Pons (tissue), 1 donor: ENCODE measurements at regions not wholly inside any gene's neighbourhood (a gene's known extent, or its start where the extent isn't known, plus 50 kb on each side); places are given as distances from the start of the nearest gene placed in this dataset.

Experiments
- DNase-seq: peaks from one replicate; pipeline ENCODE4 v3.0.0-alpha.2; 2016; ENCODE audit warnings: low spot score

DNA sequence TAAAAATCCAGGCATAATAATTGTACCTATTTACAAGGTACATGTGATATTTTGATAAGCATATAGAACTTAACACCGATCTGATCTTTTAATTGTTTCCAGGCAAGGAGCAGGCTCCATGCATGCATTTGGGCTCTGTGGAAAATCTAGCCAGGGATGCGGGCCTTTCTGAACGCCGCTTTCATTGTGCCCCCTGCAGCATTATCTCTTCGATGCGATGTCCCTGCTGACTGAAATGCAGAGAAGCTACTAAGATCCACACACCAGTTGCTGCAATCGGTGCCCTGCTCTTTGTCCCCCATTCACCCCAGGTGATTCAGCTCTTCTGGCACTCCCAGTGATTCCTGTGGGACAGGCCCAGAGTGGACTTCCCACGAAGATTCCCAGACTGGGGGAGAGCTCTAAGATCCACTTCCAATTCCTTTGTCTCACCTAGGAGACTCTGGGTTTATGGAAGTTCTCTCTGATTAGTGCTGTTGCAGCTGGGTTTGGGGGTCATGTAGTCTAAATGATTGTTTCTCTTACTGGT is 254.3 kb upstream of the AGA start:
- DNase-seq = no peak

GRCh38 chr4:177699365-177700213 is 257.4 kb upstream of the AGA start:
- DNase-seq = no peak

GRCh38 chr4:177706916-177707315 is 264.7 kb upstream of the AGA start:
- DNase-seq = no peak

DNA sequence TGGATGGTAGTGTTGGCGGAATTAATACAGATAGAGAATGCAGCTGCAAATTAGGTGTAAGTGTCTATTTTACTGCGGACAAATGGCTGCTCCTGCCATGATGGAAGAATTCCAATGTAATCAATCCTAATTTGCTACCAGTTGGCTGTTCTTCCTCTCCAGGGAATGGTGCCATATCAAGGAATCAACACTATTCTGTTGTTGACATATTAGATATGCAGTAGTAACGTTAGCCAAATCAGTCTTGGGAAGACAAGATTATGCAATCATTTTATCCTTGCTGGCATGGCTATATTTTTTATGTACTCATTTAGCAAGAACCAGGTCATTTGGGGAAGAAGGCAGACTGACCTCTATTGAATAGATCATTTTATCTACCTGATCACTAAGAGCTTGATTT is 271.2 kb upstream of the AGA start:
- DNase-seq = no peak

DNA sequence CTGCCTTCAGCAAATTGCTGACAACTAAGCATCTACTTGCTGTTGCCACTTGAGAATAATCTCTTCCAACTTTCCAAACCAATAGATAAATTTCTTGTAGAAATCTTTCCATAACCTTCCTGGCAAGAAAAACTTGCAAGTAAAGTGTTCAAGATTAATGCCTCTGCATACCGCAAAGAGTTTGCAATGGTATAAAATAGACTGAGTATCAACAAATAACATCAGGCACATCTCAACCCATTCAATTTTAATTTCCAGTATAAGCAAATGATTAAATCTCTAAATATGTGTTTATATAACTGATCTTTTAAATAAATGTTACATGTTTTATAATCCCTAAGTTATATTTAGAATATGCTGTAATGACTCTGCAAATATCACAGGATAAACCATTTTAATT is 275.2 kb upstream of the AGA start:
- no peak for DNase-seq

DNA sequence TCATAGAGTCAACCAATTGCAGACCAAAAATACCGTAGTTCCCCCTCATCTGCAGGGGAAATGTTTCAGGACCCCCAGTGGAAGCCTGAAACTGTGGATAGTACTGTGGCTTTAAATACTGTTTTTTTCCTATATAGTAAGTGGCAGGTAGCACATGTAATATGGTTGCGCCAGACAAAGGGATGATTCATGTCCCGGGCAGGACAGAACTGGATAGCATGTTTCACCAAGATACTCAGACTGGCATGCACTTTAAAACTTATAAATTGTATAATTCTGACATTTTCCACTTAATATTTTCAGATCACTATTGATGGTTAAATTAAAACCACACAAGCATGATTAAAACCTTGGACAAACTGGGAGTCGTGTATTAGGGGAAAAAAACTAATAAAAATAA is 276.3 kb upstream of the AGA start:
- no peak for DNase-seq

- no peak for DNase-seq
These were observed 283.9 kb upstream of the AGA start for GRCh38 chr4:177726111-177726510.

DNA sequence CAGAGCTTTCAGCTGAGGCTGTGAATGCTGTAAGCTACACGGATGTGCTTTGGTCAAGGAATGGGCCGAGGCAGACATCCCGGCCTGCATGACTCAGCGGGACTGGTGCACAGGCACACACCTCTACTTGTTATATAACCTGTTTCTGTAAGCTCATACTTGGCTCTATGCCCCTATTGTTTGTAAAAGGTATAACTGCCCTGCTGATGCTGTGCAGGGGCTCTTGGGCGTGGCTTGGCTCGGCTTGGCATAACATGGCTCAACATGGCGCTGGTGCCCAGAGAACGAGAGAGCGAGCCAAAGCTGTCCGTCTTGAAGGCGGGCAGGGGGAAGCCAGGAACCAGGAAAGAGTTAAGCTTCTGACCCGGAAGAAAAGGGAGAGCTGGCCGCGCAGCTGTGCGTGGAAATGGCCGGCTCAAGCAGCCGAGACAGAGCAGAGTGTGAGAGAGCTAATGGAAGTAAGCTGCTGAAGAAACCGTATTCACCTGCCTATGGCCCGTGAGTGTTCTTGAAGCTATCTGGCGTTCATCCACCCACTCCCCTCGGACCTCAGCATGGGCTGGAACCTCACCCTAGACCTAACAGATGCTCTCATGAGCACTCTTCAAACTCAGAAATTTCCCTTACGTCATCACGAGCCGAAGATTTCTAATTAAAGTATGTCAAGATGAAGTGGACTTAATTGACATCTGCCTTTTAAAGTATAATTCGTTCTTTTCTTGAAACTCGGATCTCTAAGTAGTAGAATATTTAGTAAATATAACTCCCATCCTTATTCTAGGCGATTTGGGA is 286.3 kb upstream of the AGA start:
- no peak for DNase-seq

DNA sequence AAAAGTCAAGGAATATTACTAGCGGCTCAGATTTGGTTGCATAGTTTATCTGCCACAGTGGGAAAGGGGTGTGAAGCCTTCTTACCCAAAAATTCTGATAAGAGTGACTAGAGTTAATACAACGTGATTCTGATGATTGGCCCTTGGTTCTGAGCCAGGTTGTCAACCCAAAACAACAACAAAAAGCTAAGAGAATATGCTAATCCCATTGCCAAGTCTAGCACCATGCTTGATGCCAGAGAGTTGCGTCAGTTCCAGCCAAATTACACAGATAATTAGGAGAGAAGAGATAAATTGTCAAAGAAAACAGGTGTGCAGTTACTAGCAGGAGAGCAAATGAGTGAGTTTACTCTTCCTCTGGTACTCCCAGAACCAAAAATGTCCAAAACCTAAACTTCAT is 287.4 kb upstream of the AGA start:
- no peak for DNase-seq

GRCh38 chr4:177737387-177737940 is 295.2 kb upstream of the AGA start:
- no peak for DNase-seq

- no peak for DNase-seq
These were observed 298.3 kb upstream of the AGA start for GRCh38 chr4:177740563-177740962.

GRCh38 chr4:177759729-177760128 is 317.5 kb upstream of the AGA start:
- no peak for DNase-seq

DNA sequence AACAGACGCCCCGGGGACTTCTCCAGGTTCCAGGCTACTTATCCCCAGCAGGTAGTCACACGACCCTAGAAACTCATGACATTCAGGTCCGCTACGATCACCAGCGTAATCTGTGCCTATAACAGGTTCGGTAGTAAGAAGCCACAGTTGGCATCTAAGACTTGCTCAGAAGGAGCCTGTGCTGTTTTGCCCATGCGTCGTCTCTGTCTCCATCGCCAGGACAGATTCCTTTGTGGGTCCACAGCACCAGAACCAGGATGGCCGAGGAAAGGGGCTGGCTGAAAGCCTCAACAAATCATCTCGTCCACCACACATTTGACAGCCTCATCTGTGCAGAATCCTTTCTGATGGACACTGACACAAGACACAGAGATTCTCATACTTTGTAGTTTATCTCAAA is 319.5 kb upstream of the AGA start:
- DNase-seq = no peak

GRCh38 chr4:177769155-177769554 is 326.9 kb upstream of the AGA start:
- no peak for DNase-seq

DNA sequence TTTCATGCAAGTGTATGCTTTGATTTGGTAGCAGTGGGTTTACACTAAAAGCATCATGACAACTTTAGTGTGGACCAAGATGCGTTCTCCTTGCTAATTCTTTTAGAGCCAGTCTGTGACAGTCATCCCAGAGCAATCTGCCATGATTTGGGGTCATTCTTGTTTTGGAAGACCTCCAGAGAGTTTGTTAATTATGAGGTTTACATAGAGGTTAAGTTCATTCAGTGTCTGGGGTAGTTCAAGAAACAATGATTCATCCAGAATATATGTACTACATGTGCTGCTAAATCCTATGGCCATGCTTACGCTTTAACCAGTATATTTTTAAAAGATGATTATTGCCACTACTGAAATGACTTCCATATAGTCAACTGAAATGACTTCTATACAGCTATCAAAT is 328.5 kb upstream of the AGA start:
- no peak for DNase-seq

DNA sequence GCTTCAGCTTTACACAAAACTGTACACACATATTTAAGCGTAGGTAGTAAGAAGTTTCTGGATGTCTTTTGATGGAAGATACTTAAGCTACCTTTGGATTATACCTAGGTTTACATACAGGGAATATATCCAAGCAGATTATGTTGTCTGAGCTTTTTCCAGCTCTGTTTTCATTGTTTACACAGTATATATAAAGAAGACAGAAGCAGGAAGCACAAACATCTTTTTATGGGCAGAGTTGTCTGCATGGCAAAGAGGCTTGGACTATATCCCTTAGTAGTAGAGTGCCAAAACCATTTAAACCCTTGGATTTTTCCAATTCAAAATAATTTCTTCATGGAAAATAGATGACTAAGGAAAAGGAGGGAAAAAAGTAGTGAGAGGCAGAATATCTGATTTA is 329.4 kb upstream of the AGA start:
- no peak for DNase-seq

GRCh38 chr4:177778623-177779022 is 336.4 kb upstream of the AGA start:
- DNase-seq = no peak

DNA sequence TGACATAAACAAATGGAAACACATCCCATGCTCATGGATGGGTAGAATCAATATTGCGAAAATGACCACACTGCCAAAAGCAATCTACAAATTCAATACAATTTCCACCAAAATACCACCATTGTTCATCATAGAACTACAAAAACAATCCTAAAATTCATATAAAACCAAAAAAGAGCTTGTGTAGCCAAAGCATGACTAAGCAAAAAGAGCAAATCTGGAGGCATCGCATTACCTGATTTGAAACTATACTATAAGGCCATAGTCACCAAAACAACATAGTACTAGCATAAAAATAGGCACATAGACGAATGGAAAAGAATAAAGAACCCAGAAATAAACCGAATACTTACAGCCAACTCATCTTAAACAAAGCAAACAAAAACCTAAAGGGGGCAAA is 342.8 kb upstream of the AGA start:
- no peak for DNase-seq

GRCh38 chr4:177789610-177790009 is 347.4 kb upstream of the AGA start:
- DNase-seq = no peak

DNA sequence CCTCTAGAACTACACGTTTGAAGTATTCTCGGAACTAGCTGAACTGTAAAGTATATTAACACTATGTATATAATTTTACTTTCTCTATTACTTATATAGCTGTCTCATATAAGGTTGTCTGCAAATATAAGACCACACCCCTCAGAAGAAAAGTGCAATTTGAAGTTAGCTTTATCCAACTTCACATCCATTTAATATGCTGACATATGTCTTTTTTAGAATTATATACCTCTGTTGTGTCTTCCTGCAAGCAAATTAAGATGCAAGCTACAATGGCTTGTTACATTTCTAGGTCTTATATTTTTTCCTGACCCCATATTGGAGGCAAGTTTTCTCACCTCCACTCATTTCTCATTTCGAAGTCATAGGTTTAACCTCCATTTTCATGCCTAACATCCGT is 349.0 kb upstream of the AGA start:
- DNase-seq = no peak

DNA sequence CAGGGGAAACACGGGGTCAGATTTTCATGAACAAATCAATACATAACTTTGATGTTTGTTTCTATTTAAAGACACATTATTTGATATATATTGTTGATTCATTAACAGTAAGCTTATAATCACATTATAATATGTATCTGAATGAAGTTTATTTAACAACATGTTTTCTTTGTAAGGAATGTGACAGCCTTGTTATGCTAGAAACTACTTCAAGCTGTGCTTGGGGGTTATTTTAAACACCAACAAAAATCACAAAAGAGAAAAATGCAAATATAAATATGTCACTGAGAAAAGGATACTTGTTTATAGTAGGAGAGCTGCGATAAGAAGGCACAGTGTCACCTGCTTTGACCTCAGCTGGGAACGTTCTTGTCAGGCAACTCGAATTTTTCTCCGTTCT is 354.6 kb upstream of the AGA start:
- DNase-seq = no peak

DNA sequence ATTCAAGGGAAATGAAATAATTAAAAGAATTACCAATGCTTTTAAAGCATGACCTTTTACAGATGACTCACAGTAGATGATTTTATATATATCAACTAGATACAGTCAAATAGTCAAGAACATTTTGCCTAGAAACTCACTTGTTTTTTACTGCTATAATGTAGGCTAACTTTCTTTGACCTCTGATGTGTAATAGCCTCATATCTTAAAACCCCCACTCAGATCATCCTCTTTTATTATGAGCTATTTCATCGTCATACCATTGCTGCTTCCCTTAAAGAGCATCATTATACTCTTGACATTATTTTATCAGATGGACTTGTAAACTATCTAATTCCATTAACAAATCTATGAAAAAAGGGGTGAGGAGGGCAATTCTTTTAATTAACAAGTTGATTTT is 355.9 kb upstream of the AGA start:
- DNase-seq = no peak

DNA sequence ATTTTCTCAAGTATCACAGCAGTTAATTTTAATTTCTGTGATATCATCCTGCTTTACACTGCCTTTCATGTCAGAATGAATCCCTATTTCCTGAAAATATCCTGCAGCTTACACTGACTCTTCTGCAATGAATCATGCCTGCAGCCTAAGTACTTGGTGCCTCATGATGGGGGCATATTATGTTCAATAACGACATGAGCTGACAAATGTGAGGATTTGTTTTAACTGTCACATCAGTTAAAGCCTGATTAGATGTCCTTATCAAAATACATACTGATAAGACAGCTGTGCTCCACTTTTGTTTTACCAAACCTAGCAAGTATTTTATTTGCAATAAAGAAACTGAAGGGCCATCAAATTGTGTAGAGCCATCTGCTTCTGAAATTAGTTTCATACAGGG is 359.9 kb upstream of the AGA start:
- no peak for DNase-seq
